Activated T-cell treated with anti-CD3 and anti-CD28 coated beads for 48 hours (primary cell): ENCODE measurements at regions not wholly inside any gene's neighbourhood (a gene's known extent, or its start where the extent isn't known, plus 50 kb on each side); places are given as distances from the start of the nearest gene placed in this dataset.

Experiments used
- DNase-seq: peaks from one replicate; pipeline ENCODE4 v3.0.0-alpha.2; 2020; ENCODE audit warnings: low read depth

- no peak for DNase-seq
Measured at GRCh38 chr4:179582164-179582905, 2140.1 kb upstream of the AGA start.

GRCh38 chr4:179583221-179583620 lies 2141.0 kb upstream of the AGA start:
- no peak for DNase-seq

- no peak for DNase-seq
Measured at GRCh38 chr4:179584101-179584500, 2141.9 kb upstream of the AGA start.

- no peak for DNase-seq
Measured at GRCh38 chr4:179585761-179586160, 2143.5 kb upstream of the AGA start.

- no peak for DNase-seq
Measured at GRCh38 chr4:179586460-179586859, 2144.2 kb upstream of the AGA start.

GRCh38 chr4:179595671-179596410 lies 2153.6 kb upstream of the AGA start:
- no peak for DNase-seq

GRCh38 chr4:179596621-179597020 lies 2154.4 kb upstream of the AGA start:
- no peak for DNase-seq

- DNase-seq: no peak
Measured at GRCh38 chr4:179597301-179597700, 2155.1 kb upstream of the AGA start.

- DNase-seq: no peak
Measured at GRCh38 chr4:179601671-179602070, 2159.4 kb upstream of the AGA start.

GRCh38 chr4:179605196-179605595 lies 2163.0 kb upstream of the AGA start:
- DNase-seq: no peak

- DNase-seq: no peak
Measured at GRCh38 chr4:179607003-179607402, 2164.8 kb upstream of the AGA start.

GRCh38 chr4:179615704-179616103 lies 2173.5 kb upstream of the AGA start:
- DNase-seq: no peak

- no peak for DNase-seq
Measured at GRCh38 chr4:179618966-179619365, 2176.7 kb upstream of the AGA start.

GRCh38 chr4:179624768-179625181 lies 2182.5 kb upstream of the AGA start:
- DNase-seq: no peak

GRCh38 chr4:179625406-179625805 lies 2183.2 kb upstream of the AGA start:
- no peak for DNase-seq

GRCh38 chr4:179626687-179627086 lies 2184.4 kb upstream of the AGA start:
- no peak for DNase-seq

- DNase-seq: no peak
Measured at GRCh38 chr4:179631321-179631720, 2189.1 kb upstream of the AGA start.

- DNase-seq: no peak
Measured at GRCh38 chr4:179634862-179635261, 2192.6 kb upstream of the AGA start.

GRCh38 chr4:179662522-179662921 lies 2220.3 kb upstream of the AGA start:
- no peak for DNase-seq

- DNase-seq: no peak
Measured at GRCh38 chr4:179663641-179664429, 2221.6 kb upstream of the AGA start.

GRCh38 chr4:179664430-179665027 lies 2222.3 kb upstream of the AGA start:
- no peak for DNase-seq

GRCh38 chr4:179666226-179666625 lies 2224.0 kb upstream of the AGA start:
- no peak for DNase-seq
